H1 (cell line): ENCODE measurements at regions not wholly inside any gene's neighbourhood (a gene's known extent, or its start where the extent isn't known, plus 50 kb on each side); places are given as distances from the start of the nearest gene placed in this dataset.

ENCODE experiments used
- CTCF ChIA-PET: fragments of 300-600 bp; sonication (Branson Sonifier 250); formaldehyde crosslinking; loops from one replicate; lab custom pipeline; 2021; ENCODE audit not compliant: partially characterized antibody; lab: Charles Lee
- POLR2A ChIA-PET: fragments of 300-600 bp; sonication (Branson Sonifier 250); formaldehyde crosslinking; loops from one replicate; lab custom pipeline; 2021; ENCODE audit warnings: inconsistent platforms; ENCODE audit not compliant: partially characterized antibody; lab: Charles Lee
- DNase-seq, 2 experiments: peaks; one replicate each; pipeline versions ENCODE4 v3.0.0 to v3.0.0-alpha.2; 2010 to 2022; ENCODE audit warnings: low spot score in 2 of 2, low read depth in 1 of 2, mixed read lengths in 1 of 2
- FAIRE-seq: peaks from 2 replicates; lab custom pipeline; 2011; peaks lifted over from hg19 to GRCh38; lab: Jason Lieb, UNC
- H2AFZ ChIP-seq: 2 replicates; pipeline ENCODE4 v1.8.1; 2012; ENCODE audit warnings: low read length, inconsistent platforms
- H2AK5ac ChIP-seq: 2 replicates; pipeline ENCODE4 v1.6.1; 2013; ENCODE audit warnings: low read depth, low read length
- H2BK120ac ChIP-seq: replicated peaks from 2 replicates; pipeline ENCODE3; 2013; ENCODE audit warnings: low read depth, low read length, inconsistent platforms
- H2BK12ac ChIP-seq: 2 replicates; pipeline ENCODE4 v1.6.1; 2013; ENCODE audit warnings: low read depth, low read length
- H2BK15ac ChIP-seq: 2 replicates; pipeline ENCODE4 v1.6.1; 2013; ENCODE audit warnings: low read length
- H2BK20ac ChIP-seq: 2 replicates; pipeline ENCODE4 v1.6.1; 2013; ENCODE audit warnings: low read length
- H2BK5ac ChIP-seq: 2 replicates; pipeline ENCODE4 v1.6.1; 2013; ENCODE audit warnings: low read depth, low read length
- H3K14ac ChIP-seq: 2 replicates; pipeline ENCODE4 v1.6.1; 2013; ENCODE audit warnings: inconsistent platforms; ENCODE audit not compliant: insufficient read length
- H3K18ac ChIP-seq: 2 replicates; pipeline ENCODE4 v1.6.1; 2013; ENCODE audit warnings: low read length; ENCODE audit errors: extremely low read depth
- H3K23ac ChIP-seq: 2 replicates; pipeline ENCODE4 v1.6.1; 2013; ENCODE audit warnings: inconsistent platforms; ENCODE audit not compliant: insufficient read length
- H3K23me2 ChIP-seq: 2 replicates; pipeline ENCODE4 v1.6.1; 2013; ENCODE audit warnings: low read depth, low read length
- H3K27ac ChIP-seq: 2 replicates; pipeline ENCODE4 v1.6.1; 2011; ENCODE audit warnings: low read depth, low read length, inconsistent platforms
- H3K27me3 ChIP-seq, 4 experiments: replicated peaks in 1 of 4; 1 replicate in 1 of 4; 2 replicates in 3 of 4; pipeline versions ENCODE4 v1.6.1 to v1.8.1; 2011 to 2013; ENCODE audit warnings: low read length in 3 of 4, mild to moderate bottlenecking in 3 of 4, inconsistent platforms in 2 of 4, mixed read lengths in 2 of 4, moderate library complexity in 1 of 4; ENCODE audit not compliant: control insufficient read depth in 3 of 4, insufficient read depth in 3 of 4; ENCODE audit errors: extremely low read depth in 1 of 4
- H3K36me3 ChIP-seq, 4 experiments: 2 replicates each; pipeline versions ENCODE4 v1.6.1 to v1.8.1; 2011 to 2013; ENCODE audit warnings: mild to moderate bottlenecking in 4 of 4, low read length in 3 of 4, moderate library complexity in 2 of 4, control low read depth in 1 of 4, inconsistent platforms in 1 of 4; ENCODE audit not compliant: insufficient read depth in 4 of 4, control insufficient read depth in 2 of 4
- H3K4ac ChIP-seq: replicated peaks from 2 replicates; pipeline ENCODE3; 2013; ENCODE audit warnings: low read length, low read depth, mixed read lengths, inconsistent platforms; ENCODE audit not compliant: insufficient read length
- H3K4me1 ChIP-seq, 4 experiments: replicated peaks in 1 of 4; 1 replicate in 1 of 4; 2 replicates in 3 of 4; pipeline versions ENCODE4 v1.6.1 to v1.8.1; 2011 to 2013; ENCODE audit warnings: low read length in 3 of 4, inconsistent platforms in 2 of 4, mixed read lengths in 1 of 4; ENCODE audit not compliant: insufficient read depth in 4 of 4, control insufficient read depth in 3 of 4
- H3K4me2 ChIP-seq, 2 experiments: 2 replicates each; pipeline versions ENCODE4 v1.6.1 to v1.8.1; 2011 to 2013; ENCODE audit warnings: low read depth in 2 of 2, low read length in 2 of 2, control low read depth in 1 of 2, inconsistent platforms in 1 of 2, mild to moderate bottlenecking in 1 of 2; ENCODE audit not compliant: insufficient read depth in 1 of 2
- H3K4me3 ChIP-seq, 4 experiments: fragments of 200-600, 300-600 bp in 1 of 4; sonication (generic), shearing (Covaris generic), sonication (Bioruptor Twin) in 1 of 4; 2 replicates each; pipeline versions ENCODE4 v1.5.1 to v1.8.1; 2011 to 2016; ENCODE audit warnings: low read length in 4 of 4, low read depth in 3 of 4, control low read depth in 2 of 4, inconsistent platforms in 2 of 4, mild to moderate bottlenecking in 2 of 4, mixed read lengths in 1 of 4, moderate library complexity in 1 of 4; ENCODE audit not compliant: insufficient read depth in 2 of 4; ENCODE audit errors: extremely low read depth in 1 of 4
- H3K56ac ChIP-seq: replicated peaks from 2 replicates; pipeline ENCODE3; 2013; ENCODE audit warnings: low read depth, mild to moderate bottlenecking, mixed read lengths, low read length, inconsistent platforms; ENCODE audit not compliant: insufficient read length
- H3K79me1 ChIP-seq: 2 replicates; pipeline ENCODE4 v1.6.1; 2013; ENCODE audit warnings: low read depth, low read length, control low read depth
- H3K79me2 ChIP-seq, 2 experiments: 2 replicates each; pipeline versions ENCODE4 v1.6.1 to v1.8.1; 2012 to 2013; ENCODE audit warnings: low read length in 2 of 2, mild to moderate bottlenecking in 2 of 2, inconsistent platforms in 1 of 2; ENCODE audit not compliant: insufficient read depth in 2 of 2, control insufficient read depth in 1 of 2
- H3K9ac ChIP-seq, 4 experiments: replicated peaks in 1 of 4; 1 replicate in 1 of 4; 2 replicates in 3 of 4; pipeline versions ENCODE4 v1.6.1 to v1.8.1; 2011 to 2013; ENCODE audit warnings: low read depth in 3 of 4, low read length in 3 of 4, control low read depth in 2 of 4, mild to moderate bottlenecking in 2 of 4, moderate library complexity in 2 of 4, inconsistent platforms in 1 of 4; ENCODE audit errors: extremely low read depth in 1 of 4
- H3K9me3 ChIP-seq, 2 experiments: 2 replicates each; pipeline versions ENCODE4 v1.6.1 to v1.8.1; 2012 to 2013; ENCODE audit warnings: mild to moderate bottlenecking in 2 of 2, moderate library complexity in 2 of 2, control low read depth in 1 of 2, inconsistent platforms in 1 of 2, low read depth in 1 of 2, low read length in 1 of 2, mixed read lengths in 1 of 2; ENCODE audit not compliant: insufficient read depth in 2 of 2
- H4K20me1 ChIP-seq, 2 experiments: replicated peaks in 1 of 2; 2 replicates each; pipeline versions ENCODE3 to v1.8.1; 2011 to 2013; ENCODE audit warnings: inconsistent platforms in 2 of 2, low read length in 2 of 2, mild to moderate bottlenecking in 1 of 2; ENCODE audit not compliant: insufficient read depth in 2 of 2, control insufficient read depth in 1 of 2
- H4K5ac ChIP-seq: 2 replicates; pipeline ENCODE4 v1.6.1; 2013; ENCODE audit warnings: low read length, low read depth, mixed read lengths, inconsistent platforms; ENCODE audit not compliant: insufficient read length
- H4K8ac ChIP-seq: 2 replicates; pipeline ENCODE4 v1.8.0; 2013; ENCODE audit warnings: mild to moderate bottlenecking, moderate library complexity, low read length, inconsistent platforms; ENCODE audit not compliant: insufficient read depth; ENCODE audit errors: extremely low read depth
- H4K91ac ChIP-seq: replicated peaks from 2 replicates; pipeline ENCODE3; 2013; ENCODE audit warnings: low read length, mixed read lengths, inconsistent platforms; ENCODE audit not compliant: insufficient read length
- CREB1 ChIP-seq: IDR thresholded peaks from 2 replicates; pipeline ENCODE4 v1.6.1; 2012; ENCODE audit warnings: inconsistent platforms
- CTCF ChIP-seq, 3 experiments: IDR thresholded peaks; 1 replicate in 2 of 3; 2 replicates in 1 of 3; pipeline versions ENCODE4 v1.5.1 to v1.6.1; 2011; ENCODE audit warnings: low read length in 3 of 3, mild to moderate bottlenecking in 3 of 3, inconsistent platforms in 2 of 3, low read depth in 1 of 3, moderate library complexity in 1 of 3; ENCODE audit not compliant: insufficient read depth in 1 of 3; ENCODE audit errors: control extremely low read depth in 1 of 3
- HDAC6 ChIP-seq: IDR thresholded peaks from one replicate; pipeline ENCODE4 v1.7.1; 2012; ENCODE audit warnings: low read depth, mild to moderate bottlenecking, inconsistent platforms, low read length, moderate library complexity
- MAX ChIP-seq: IDR thresholded peaks from 2 replicates; pipeline ENCODE4 v1.6.1; 2012; ENCODE audit warnings: inconsistent platforms
- SIRT6 ChIP-seq: IDR thresholded peaks from one replicate; pipeline ENCODE4 v1.7.1; 2012; ENCODE audit warnings: low read length, inconsistent platforms
- SP4 ChIP-seq: IDR thresholded peaks from 2 replicates; pipeline ENCODE4 v1.6.1; 2012; ENCODE audit warnings: low read length, inconsistent platforms
- TCF12 ChIP-seq: IDR thresholded peaks from 2 replicates; pipeline ENCODE4 v1.6.1; 2011; ENCODE audit warnings: low read depth, mild to moderate bottlenecking, low read length
- WGBS, 2 experiments: shearing (Covaris generic) in 1 of 2; methylation state at CpG; one replicate each; pipeline versions ENCODE4 v1.1.6 to v1.1.7; 2013 to 2015; ENCODE audit warnings: low lambda C conversion rate in 2 of 2, mixed read lengths in 2 of 2, inconsistent platforms in 1 of 2, low coverage in 1 of 2, missing lambda C conversion rate in 1 of 2; ENCODE audit not compliant: insufficient replicate concordance in 2 of 2, insufficient coverage in 1 of 2, insufficient read length in 1 of 2; ENCODE audit errors: extremely low coverage in 1 of 2, missing lambda C conversion rate in 1 of 2; 5-methylcytosine and 5-hydroxymethylcytosine counted together

- no peak overlapping the region for H4K5ac ChIP-seq
- no peak overlapping the region for H2BK20ac ChIP-seq
- H3K4me2 ChIP-seq, result no peak overlapping the region
- H3K4ac ChIP-seq, result no peak overlapping the region
- TF ChIP-seq CTCF (IDR thresholded peaks at IDR 0.05; ENCODE audit: control extremely low read depth in 1 of 3, insufficient read depth in 1 of 3, low read depth in 1 of 3, low read length in 3 of 3) (no peak), TCF12 (no peak), HDAC6 (no peak), CREB1 (no peak), SP4 (no peak), MAX (no peak), SIRT6 (no peak)
- H3K18ac ChIP-seq, result no peak overlapping the region
- 0 out of 2 replicates have a peak, but pooled peaks cover 2% of the 10 kb centered on the region for H3K23me2 ChIP-seq
- no peaks in the 10 kb centered on the region for H3K79me1 ChIP-seq
- no peak overlapping the region for H2BK12ac ChIP-seq
- WGBS, 2 experiments, result 87% methylated on average over 8 of the region's 8 CpGs; no CpG with 5 or more reads in 1 of the 2 experiments
- H3K79me2 ChIP-seq, result no peaks in the 10 kb centered on the region
- H3K9me3 ChIP-seq, result peaks cover 81 to 99% of the 10 kb centered on the region in 2 experiments
- no peak overlapping the region for H3K56ac ChIP-seq
- H2AK5ac ChIP-seq, result no peak overlapping the region
- no peak overlapping the region for H3K23ac ChIP-seq
- no peak for DNase-seq
- no peaks in the 10 kb centered on the region for H4K20me1 ChIP-seq
- no peak overlapping the region for H4K91ac ChIP-seq
- H3K4me3 ChIP-seq, result no peak overlapping the region
- H3K36me3 ChIP-seq, result no peaks in the 10 kb centered on the region
- no peak overlapping the region for H2BK15ac ChIP-seq
- H3K4me1 ChIP-seq, result no peaks in the 10 kb centered on the region
- no peak overlapping the region for H3K14ac ChIP-seq
- no peak for FAIRE-seq
- no peak overlapping the region for H3K9ac ChIP-seq
- no peak overlapping the region for H2BK120ac ChIP-seq
- H3K27ac ChIP-seq, result no peak overlapping the region
- no peaks in the 10 kb centered on the region for H3K27me3 ChIP-seq
- ChIA-PET CTCF (no interaction called here), POLR2A (no interaction called here)
- H2BK5ac ChIP-seq, result no peak overlapping the region
- H2AFZ ChIP-seq, result no peak overlapping the region
- H4K8ac ChIP-seq, result no peak overlapping the region
Observed at GRCh38 chr22:47392729-47393128, 630.3 kb downstream of the TBC1D22A start.
